Osteocyte (in vitro differentiated cells): ENCODE measurements at regions not wholly inside any gene's neighbourhood (a gene's known extent, or its start where the extent isn't known, plus 50 kb on each side); places are given as distances from the start of the nearest gene placed in this dataset.

Source experiments
- DNase-seq: peaks from one replicate; pipeline ENCODE4 v3.0.0; 2021; ENCODE audit warnings: mixed read lengths; ENCODE audit not compliant: unreplicated experiment; ENCODE audit errors: extremely low spot score
- H3K27ac Mint-ChIP-seq: one replicate; pipeline ENCODE4 v1.8.0; 2021; ENCODE audit warnings: mild to moderate bottlenecking, mixed read lengths; ENCODE audit not compliant: unreplicated experiment
- H3K27me3 Mint-ChIP-seq: one replicate; pipeline ENCODE4 v1.8.0; 2021; ENCODE audit warnings: mixed read lengths; ENCODE audit not compliant: unreplicated experiment
- H3K36me3 Mint-ChIP-seq: one replicate; pipeline ENCODE4 v1.8.0; 2021; ENCODE audit warnings: mixed read lengths; ENCODE audit not compliant: unreplicated experiment
- H3K4me1 Mint-ChIP-seq: one replicate; pipeline ENCODE4 v1.8.0; 2021; ENCODE audit warnings: mixed read lengths; ENCODE audit not compliant: unreplicated experiment
- H3K4me3 Mint-ChIP-seq: one replicate; pipeline ENCODE4 v1.8.0; 2021; ENCODE audit warnings: mild to moderate bottlenecking, moderate library complexity, mixed read lengths; ENCODE audit not compliant: unreplicated experiment
- H3K9me3 Mint-ChIP-seq: one replicate; pipeline ENCODE4 v1.8.0; 2021; ENCODE audit warnings: mixed read lengths; ENCODE audit not compliant: unreplicated experiment
- CTCF ChIP-seq: fragments of 200-600 bp; sonication (generic); IDR thresholded peaks from 2 replicates; pipeline ENCODE4 v1.5.0; 2021; ENCODE audit warnings: antibody characterized with exemption, mild to moderate bottlenecking, moderate library complexity

GRCh38 chr18:10228326-10228725 lies 226.1 kb upstream of the APCDD1 start:
- peak; percentile 60 for DNase-seq
- Mint-ChIP-seq H3K27ac (no peak overlapping the region), H3K9me3 (peaks cover 8% of the 10 kb centered on the region), H3K36me3 (no peaks in the 10 kb centered on the region), H3K27me3 (no peaks in the 10 kb centered on the region), H3K4me1 (no peaks in the 10 kb centered on the region), H3K4me3 (no peak overlapping the region)
- TF ChIP-seq CTCF, result no peak

- DNase-seq, result no peak
- H3K36me3 Mint-ChIP-seq, result no peaks in the 10 kb centered on the region
- no peaks in the 10 kb centered on the region for H3K27me3 Mint-ChIP-seq
- TF ChIP-seq CTCF, result no peak
- H3K9me3 Mint-ChIP-seq, result peaks cover 8% of the 10 kb centered on the region
- H3K27ac Mint-ChIP-seq, result no peak overlapping the region
- no peak overlapping the region for H3K4me3 Mint-ChIP-seq
- H3K4me1 Mint-ChIP-seq, result no peaks in the 10 kb centered on the region
Observed at GRCh38 chr18:10229458-10229857, 225.0 kb upstream of the APCDD1 start.

GRCh38 chr18:10230072-10230471 lies 224.4 kb upstream of the APCDD1 start:
- DNase-seq, result no peak
- no peak overlapping the region for H3K27ac Mint-ChIP-seq
- peaks cover 8% of the 10 kb centered on the region for H3K9me3 Mint-ChIP-seq
- no peaks in the 10 kb centered on the region for H3K27me3 Mint-ChIP-seq
- peaks cover 2% of the 10 kb centered on the region for H3K4me1 Mint-ChIP-seq
- no peaks in the 10 kb centered on the region for H3K36me3 Mint-ChIP-seq
- H3K4me3 Mint-ChIP-seq, result no peak overlapping the region
- TF ChIP-seq CTCF, result no peak

- no peak for TF ChIP-seq CTCF
- H3K27ac Mint-ChIP-seq, result no peak overlapping the region
- peaks cover 4% of the 10 kb centered on the region for H3K4me1 Mint-ChIP-seq
- H3K4me3 Mint-ChIP-seq, result no peak overlapping the region
- H3K36me3 Mint-ChIP-seq, result no peaks in the 10 kb centered on the region
- no peaks in the 10 kb centered on the region for H3K27me3 Mint-ChIP-seq
- no peak for DNase-seq
- H3K9me3 Mint-ChIP-seq, result peaks cover 4% of the 10 kb centered on the region
Observed at GRCh38 chr18:10231220-10231619, 223.2 kb upstream of the APCDD1 start.

- TF ChIP-seq CTCF, result no peak
- Mint-ChIP-seq H3K36me3 (no peaks in the 10 kb centered on the region), H3K4me1 (peaks cover 4% of the 10 kb centered on the region), H3K9me3 (peaks cover 4% of the 10 kb centered on the region), H3K27ac (no peak overlapping the region), H3K4me3 (no peak overlapping the region), H3K27me3 (peaks cover 2% of the 10 kb centered on the region)
- no peak for DNase-seq
Observed at GRCh38 chr18:10232062-10232461, 222.4 kb upstream of the APCDD1 start.
